COLO668 (cell line): ENCODE measurements at regions not wholly inside any gene's neighbourhood (a gene's known extent, or its start where the extent isn't known, plus 50 kb on each side); places are given as distances from the start of the nearest gene placed in this dataset.

Experiments used
- DNase-seq: peaks from one replicate; lab custom pipeline; 2025; ENCODE audit not compliant: unreplicated experiment; lab: John Stamatoyannopoulos, UW

DNA sequence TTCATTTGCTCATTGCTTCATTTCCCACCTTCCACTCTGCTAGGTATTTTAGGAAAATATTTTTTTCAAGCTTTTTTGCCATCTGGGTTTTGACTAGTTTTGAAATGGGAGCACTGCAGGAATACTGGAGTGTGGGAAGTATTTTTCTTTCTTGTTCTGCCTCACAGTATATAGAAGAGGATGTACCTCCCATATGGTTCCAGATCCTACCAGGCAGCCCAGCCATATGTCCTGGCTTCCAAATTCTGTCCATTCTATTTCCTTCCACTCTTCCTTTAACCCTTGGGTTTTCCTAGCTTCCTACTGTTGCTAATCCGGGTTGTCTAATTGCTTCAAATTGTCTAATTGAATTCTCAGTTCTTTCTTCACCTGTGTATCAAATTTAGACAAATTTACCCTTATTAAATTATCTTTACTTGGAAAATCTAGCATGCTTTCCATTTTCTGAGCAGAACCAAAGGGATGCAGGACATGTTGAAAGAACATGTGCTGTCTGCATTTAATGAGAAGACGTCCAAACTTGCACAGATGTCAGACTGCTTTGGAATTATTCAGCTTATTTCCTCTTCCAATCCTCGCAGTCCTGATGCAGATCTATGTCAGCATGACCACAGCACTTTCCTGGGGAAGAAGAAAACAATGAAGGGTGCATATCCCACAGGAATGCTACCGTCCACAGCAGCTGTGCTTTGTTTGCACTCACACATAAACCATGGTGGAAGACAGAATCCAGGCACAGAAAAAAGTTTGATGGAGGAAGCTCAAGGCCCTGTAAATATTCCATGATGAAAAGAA is 1273.9 kb upstream of the MAP3K7 start:
- DNase-seq: peak; percentile 2

DNA sequence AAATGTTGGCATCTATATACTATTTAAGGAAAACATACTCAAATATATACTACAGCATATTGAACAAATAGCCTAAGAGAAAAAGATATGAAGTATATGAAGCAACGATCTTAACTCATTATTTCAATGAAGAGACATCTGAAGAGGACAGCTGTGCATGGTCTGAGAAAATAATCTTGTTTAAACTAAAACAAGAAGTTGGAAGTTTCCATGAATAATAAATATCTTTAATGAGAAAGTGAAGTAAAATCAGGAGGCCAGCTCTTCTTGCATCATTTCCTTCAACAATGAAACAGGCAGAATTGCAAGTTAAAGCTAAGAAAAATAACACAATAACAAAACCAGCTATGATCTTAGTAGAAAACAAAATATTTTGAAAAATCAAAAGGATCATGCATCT is 1265.4 kb upstream of the MAP3K7 start:
- no peak for DNase-seq

DNA sequence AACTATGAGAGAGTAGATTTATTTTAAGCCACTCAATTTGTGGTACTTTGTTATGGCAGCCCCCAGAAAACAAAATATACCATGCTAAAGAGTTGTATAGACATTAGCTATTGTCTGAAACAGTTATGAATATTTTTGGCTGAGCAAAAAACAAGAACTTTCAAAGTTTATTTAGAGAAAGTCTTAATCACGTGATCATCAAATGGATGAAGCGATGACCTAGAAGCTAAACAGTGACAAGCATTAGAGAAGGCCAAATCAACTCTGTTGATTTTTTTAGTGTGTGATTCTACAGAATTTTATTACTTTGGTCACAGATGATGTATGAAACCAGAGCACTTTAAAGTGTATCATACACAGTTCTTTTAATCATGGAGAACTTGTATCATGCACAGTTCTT is 1247.9 kb upstream of the MAP3K7 start:
- DNase-seq: no peak

GRCh38 chr6:91827151-91827550 is 1240.3 kb upstream of the MAP3K7 start:
- no peak for DNase-seq

- DNase-seq: no peak
Observed at GRCh38 chr6:91826128-91826527, 1239.3 kb upstream of the MAP3K7 start.

GRCh38 chr6:91824331-91824730 is 1237.5 kb upstream of the MAP3K7 start:
- no peak for DNase-seq

DNA sequence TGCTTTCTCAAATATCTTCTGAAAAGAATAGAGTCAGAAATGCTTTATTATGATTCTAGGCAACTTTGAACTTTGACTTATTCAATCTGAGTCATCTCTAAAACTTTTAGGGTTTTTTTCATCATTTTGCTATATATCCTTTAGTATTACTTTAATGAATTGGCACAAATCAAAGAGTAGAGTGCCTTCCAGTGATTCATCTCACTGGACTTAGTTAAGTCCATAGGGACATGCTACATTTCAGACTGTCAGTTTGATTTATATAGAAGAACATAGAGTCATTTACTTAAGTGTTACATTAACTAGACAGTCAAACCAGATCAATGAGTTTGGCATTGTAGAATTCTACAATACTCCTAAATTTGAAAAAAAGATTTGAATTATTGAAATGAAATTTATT is 1235.7 kb upstream of the MAP3K7 start:
- no peak for DNase-seq

GRCh38 chr6:91816335-91816734 is 1229.5 kb upstream of the MAP3K7 start:
- no peak for DNase-seq

DNA sequence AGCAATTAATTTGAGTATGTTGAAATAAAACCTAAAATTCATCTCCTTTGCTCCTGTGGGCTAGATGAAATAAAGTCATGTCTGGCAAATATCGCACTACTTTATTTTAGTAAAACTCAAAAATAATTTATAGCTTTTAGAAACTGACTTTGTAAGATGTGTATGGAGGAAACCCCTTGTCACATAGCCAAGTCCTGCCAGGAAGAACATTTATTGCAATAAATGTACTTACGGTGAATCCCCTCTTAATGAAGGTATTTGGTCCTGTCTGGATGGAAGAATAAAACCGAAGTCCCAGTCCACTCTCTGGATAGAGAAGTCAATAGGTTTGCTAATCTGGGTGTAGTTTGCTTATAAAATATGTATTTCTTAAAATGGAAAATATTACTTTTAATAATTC is 1226.8 kb upstream of the MAP3K7 start:
- no peak for DNase-seq

- DNase-seq: no peak
Observed at GRCh38 chr6:91812596-91813274, 1225.9 kb upstream of the MAP3K7 start.

DNA sequence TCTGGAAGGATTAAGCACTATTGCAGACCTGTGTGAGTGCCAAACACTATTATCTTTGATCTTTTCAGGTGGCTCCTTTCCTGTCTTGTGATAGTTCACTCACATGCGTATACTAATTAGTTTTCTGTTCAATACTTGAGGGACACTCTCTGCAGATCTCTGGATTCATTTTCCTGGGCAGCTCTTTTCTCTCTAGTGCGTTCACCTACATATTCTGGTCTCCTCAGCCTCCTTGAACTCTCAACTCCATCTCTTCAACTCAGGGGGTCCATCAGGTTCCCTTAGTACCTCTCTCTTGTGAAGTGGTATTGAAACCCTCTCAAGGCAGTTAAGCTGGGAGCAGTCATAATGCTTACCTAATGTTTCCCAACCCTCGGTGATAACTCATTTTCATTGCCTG is 1218.1 kb upstream of the MAP3K7 start:
- no peak for DNase-seq

- DNase-seq: no peak
Observed at GRCh38 chr6:91802431-91802830, 1215.6 kb upstream of the MAP3K7 start.

DNA sequence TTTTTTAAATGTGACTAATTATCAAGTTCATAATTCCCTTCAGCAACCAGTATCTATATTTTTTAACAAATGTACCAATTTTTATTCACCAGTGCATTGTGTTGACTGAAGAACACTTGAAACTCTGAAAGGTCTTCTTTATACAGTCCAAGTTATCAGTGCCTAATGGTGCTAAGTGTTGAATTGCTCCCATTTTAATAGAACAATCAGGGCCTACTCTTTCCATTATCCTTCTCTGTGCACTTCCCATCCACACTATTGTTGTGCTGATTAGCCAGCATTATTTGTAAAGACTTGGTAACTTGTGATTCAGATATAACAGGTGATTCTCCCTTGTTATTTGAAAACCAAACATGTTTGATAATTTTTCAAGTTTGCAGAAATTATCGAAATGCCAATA is 1209.7 kb upstream of the MAP3K7 start:
- DNase-seq: no peak

DNA sequence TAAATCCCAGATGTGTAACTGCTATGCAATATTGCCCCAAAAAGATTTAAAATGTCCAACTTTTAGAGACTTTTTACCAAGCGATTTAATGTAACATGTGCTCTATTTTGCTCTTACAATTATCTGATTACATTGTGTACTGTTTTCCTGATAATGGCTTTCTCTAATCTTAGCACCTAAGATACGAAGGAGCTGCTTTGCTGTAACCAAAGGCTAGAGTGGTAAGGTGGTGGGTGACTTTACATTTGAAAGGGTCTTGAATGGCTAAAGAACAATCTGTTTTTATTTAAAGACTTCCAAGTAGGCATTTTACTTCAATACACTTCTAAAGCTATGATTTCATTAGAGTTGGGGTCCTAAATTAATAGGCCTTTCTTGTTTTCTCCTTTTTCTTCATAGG is 1201.6 kb upstream of the MAP3K7 start:
- DNase-seq: no peak

DNA sequence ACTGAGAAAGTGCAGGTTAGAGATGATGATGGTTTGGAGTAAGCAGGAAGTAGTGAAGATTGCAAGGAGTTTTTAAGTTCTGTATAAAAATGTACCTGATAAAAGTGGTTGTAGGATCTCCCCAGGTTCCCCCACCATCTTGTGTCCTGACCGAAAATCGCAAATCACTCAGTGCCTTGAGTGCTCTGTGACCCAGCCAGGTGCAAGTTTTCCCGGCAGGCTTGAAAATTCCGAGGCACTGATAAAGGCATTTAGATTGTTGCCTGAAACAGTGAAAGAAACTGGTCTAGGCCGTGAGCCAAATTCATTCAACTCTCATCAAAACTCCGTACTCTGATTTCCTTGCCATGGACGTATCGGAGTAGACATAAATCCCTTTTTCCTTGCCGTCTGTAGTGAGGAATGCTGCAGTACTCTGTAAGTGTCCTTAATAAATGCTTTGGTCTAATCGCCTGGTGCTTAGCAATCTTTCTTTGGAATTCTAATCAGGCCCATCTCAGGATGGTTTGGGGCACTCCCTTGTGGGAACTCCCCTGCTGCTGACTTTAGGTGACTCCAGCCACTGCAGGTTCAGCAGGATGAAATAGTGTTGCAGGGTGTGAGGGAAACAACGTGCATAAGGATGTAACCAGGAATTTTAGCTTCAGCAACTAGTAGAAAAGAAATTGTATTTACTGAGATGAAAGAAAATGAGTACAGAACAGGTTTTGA is 1199.8 kb upstream of the MAP3K7 start:
- no peak for DNase-seq

DNA sequence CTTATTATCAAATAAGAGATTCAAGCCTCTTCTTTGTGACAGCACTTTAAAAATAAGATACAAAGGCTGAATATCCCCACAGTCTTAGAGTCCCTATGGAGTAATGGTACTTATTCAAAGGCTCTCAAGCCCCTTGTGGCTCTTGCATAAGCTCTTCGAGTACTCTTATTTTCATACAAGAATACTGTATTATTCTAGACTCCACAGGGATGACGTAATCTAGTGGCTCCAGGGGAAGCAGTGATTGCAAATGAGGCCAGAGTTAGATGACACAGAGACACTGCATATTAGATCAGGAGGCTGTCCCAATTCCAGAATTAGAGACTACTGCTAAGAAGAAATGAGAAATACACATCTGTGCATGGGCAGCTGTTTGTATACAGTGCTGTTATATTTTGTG is 1195.9 kb upstream of the MAP3K7 start:
- no peak for DNase-seq

GRCh38 chr6:91781946-91782345 is 1195.1 kb upstream of the MAP3K7 start:
- DNase-seq: no peak

- no peak for DNase-seq
Observed at GRCh38 chr6:91780270-91780669, 1193.4 kb upstream of the MAP3K7 start.

DNA sequence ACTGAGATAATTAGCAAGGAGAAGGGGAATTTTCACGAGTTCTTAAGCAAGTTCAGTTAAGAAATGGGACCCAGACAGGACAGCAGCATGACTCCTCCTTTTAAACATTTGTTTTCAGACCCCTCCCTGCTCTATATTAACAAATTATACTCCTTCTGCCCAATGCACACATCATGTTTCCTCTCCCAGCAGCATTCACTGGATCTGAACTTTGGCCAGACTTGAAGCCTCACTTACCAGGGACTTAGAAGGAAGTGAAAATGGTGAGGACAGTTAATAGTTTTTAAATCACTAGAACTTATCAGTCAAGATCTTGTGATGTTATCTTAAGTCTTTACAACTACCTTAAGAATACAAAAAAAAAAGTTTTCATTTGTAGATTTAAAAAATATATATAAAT is 1174.7 kb upstream of the MAP3K7 start:
- DNase-seq: no peak

DNA sequence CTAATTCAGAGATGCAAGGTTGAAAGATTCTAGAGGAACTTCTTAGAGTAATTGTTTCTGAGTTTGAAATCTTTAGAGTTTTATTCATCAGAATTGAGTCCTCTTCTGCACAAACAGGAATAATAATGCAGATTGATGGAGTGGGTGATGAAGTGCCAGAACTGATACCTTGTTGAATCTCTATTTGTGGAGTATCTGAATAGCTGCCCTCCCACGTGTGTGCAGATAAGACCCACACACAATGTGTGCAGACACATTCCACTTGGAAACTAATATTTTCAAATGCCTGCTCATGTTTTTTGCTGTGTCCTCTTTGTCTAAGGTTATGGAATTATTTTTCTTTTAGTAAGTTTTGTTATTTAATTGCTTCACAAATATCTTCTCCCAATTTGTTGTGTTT is 1167.8 kb upstream of the MAP3K7 start:
- DNase-seq: no peak

DNA sequence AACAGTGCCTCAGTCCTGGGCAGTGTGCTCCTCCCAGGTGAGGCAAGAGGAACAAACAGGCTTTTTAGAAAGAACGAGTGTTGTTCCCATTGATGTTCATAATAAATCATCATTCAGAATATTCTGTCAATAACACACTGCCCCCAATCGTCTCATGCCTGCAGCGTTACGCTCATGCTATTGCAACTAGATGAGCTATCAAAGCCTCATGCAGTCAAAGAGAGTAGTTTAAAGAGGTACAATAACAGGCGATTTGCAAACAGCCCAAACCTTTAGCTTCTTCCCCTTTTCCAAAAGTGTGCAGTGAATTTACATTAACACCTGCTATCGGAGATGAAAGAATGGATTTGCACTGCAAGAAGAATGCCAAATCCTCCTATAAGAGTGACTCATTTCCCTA is 1164.7 kb upstream of the MAP3K7 start:
- DNase-seq: no peak

- DNase-seq: no peak
Observed at GRCh38 chr6:91744566-91744965, 1157.7 kb upstream of the MAP3K7 start.
